H1 (cell line): ENCODE measurements at regions not wholly inside any gene's neighbourhood (a gene's known extent, or its start where the extent isn't known, plus 50 kb on each side); places are given as distances from the start of the nearest gene placed in this dataset.

Experiments
- CTCF ChIA-PET: fragments of 300-600 bp; sonication (Branson Sonifier 250); formaldehyde crosslinking; loops from one replicate; lab custom pipeline; 2021; ENCODE audit not compliant: partially characterized antibody; lab: Charles Lee
- POLR2A ChIA-PET: fragments of 300-600 bp; sonication (Branson Sonifier 250); formaldehyde crosslinking; loops from one replicate; lab custom pipeline; 2021; ENCODE audit warnings: inconsistent platforms; ENCODE audit not compliant: partially characterized antibody; lab: Charles Lee
- DNase-seq, 2 experiments: peaks; one replicate each; pipeline versions ENCODE4 v3.0.0 to v3.0.0-alpha.2; 2010 to 2022; ENCODE audit warnings: low spot score in 2 of 2, low read depth in 1 of 2, mixed read lengths in 1 of 2
- FAIRE-seq: peaks from 2 replicates; lab custom pipeline; 2011; peaks lifted over from hg19 to GRCh38; lab: Jason Lieb, UNC
- H2AFZ ChIP-seq: 2 replicates; pipeline ENCODE4 v1.8.1; 2012; ENCODE audit warnings: low read length, inconsistent platforms
- H2AK5ac ChIP-seq: 2 replicates; pipeline ENCODE4 v1.6.1; 2013; ENCODE audit warnings: low read depth, low read length
- H2BK120ac ChIP-seq: replicated peaks from 2 replicates; pipeline ENCODE3; 2013; ENCODE audit warnings: low read depth, low read length, inconsistent platforms
- H2BK12ac ChIP-seq: 2 replicates; pipeline ENCODE4 v1.6.1; 2013; ENCODE audit warnings: low read depth, low read length
- H2BK15ac ChIP-seq: 2 replicates; pipeline ENCODE4 v1.6.1; 2013; ENCODE audit warnings: low read length
- H2BK20ac ChIP-seq: 2 replicates; pipeline ENCODE4 v1.6.1; 2013; ENCODE audit warnings: low read length
- H2BK5ac ChIP-seq: 2 replicates; pipeline ENCODE4 v1.6.1; 2013; ENCODE audit warnings: low read depth, low read length
- H3K14ac ChIP-seq: 2 replicates; pipeline ENCODE4 v1.6.1; 2013; ENCODE audit warnings: inconsistent platforms; ENCODE audit not compliant: insufficient read length
- H3K18ac ChIP-seq: 2 replicates; pipeline ENCODE4 v1.6.1; 2013; ENCODE audit warnings: low read length; ENCODE audit errors: extremely low read depth
- H3K23ac ChIP-seq: 2 replicates; pipeline ENCODE4 v1.6.1; 2013; ENCODE audit warnings: inconsistent platforms; ENCODE audit not compliant: insufficient read length
- H3K23me2 ChIP-seq: 2 replicates; pipeline ENCODE4 v1.6.1; 2013; ENCODE audit warnings: low read depth, low read length
- H3K27ac ChIP-seq: 2 replicates; pipeline ENCODE4 v1.6.1; 2011; ENCODE audit warnings: low read depth, low read length, inconsistent platforms
- H3K27me3 ChIP-seq, 4 experiments: replicated peaks in 1 of 4; 1 replicate in 1 of 4; 2 replicates in 3 of 4; pipeline versions ENCODE4 v1.6.1 to v1.8.1; 2011 to 2013; ENCODE audit warnings: low read length in 3 of 4, mild to moderate bottlenecking in 3 of 4, inconsistent platforms in 2 of 4, mixed read lengths in 2 of 4, moderate library complexity in 1 of 4; ENCODE audit not compliant: control insufficient read depth in 3 of 4, insufficient read depth in 3 of 4; ENCODE audit errors: extremely low read depth in 1 of 4
- H3K36me3 ChIP-seq, 4 experiments: 2 replicates each; pipeline versions ENCODE4 v1.6.1 to v1.8.1; 2011 to 2013; ENCODE audit warnings: mild to moderate bottlenecking in 4 of 4, low read length in 3 of 4, moderate library complexity in 2 of 4, control low read depth in 1 of 4, inconsistent platforms in 1 of 4; ENCODE audit not compliant: insufficient read depth in 4 of 4, control insufficient read depth in 2 of 4
- H3K4ac ChIP-seq: replicated peaks from 2 replicates; pipeline ENCODE3; 2013; ENCODE audit warnings: low read length, low read depth, mixed read lengths, inconsistent platforms; ENCODE audit not compliant: insufficient read length
- H3K4me1 ChIP-seq, 4 experiments: replicated peaks in 1 of 4; 1 replicate in 1 of 4; 2 replicates in 3 of 4; pipeline versions ENCODE4 v1.6.1 to v1.8.1; 2011 to 2013; ENCODE audit warnings: low read length in 3 of 4, inconsistent platforms in 2 of 4, mixed read lengths in 1 of 4; ENCODE audit not compliant: insufficient read depth in 4 of 4, control insufficient read depth in 3 of 4
- H3K4me2 ChIP-seq, 2 experiments: 2 replicates each; pipeline versions ENCODE4 v1.6.1 to v1.8.1; 2011 to 2013; ENCODE audit warnings: low read depth in 2 of 2, low read length in 2 of 2, control low read depth in 1 of 2, inconsistent platforms in 1 of 2, mild to moderate bottlenecking in 1 of 2; ENCODE audit not compliant: insufficient read depth in 1 of 2
- H3K4me3 ChIP-seq, 4 experiments: fragments of 200-600, 300-600 bp in 1 of 4; sonication (generic), shearing (Covaris generic), sonication (Bioruptor Twin) in 1 of 4; 2 replicates each; pipeline versions ENCODE4 v1.5.1 to v1.8.1; 2011 to 2016; ENCODE audit warnings: low read length in 4 of 4, low read depth in 3 of 4, control low read depth in 2 of 4, inconsistent platforms in 2 of 4, mild to moderate bottlenecking in 2 of 4, mixed read lengths in 1 of 4, moderate library complexity in 1 of 4; ENCODE audit not compliant: insufficient read depth in 2 of 4; ENCODE audit errors: extremely low read depth in 1 of 4
- H3K56ac ChIP-seq: replicated peaks from 2 replicates; pipeline ENCODE3; 2013; ENCODE audit warnings: low read depth, mild to moderate bottlenecking, mixed read lengths, low read length, inconsistent platforms; ENCODE audit not compliant: insufficient read length
- H3K79me1 ChIP-seq: 2 replicates; pipeline ENCODE4 v1.6.1; 2013; ENCODE audit warnings: low read depth, low read length, control low read depth
- H3K79me2 ChIP-seq, 2 experiments: 2 replicates each; pipeline versions ENCODE4 v1.6.1 to v1.8.1; 2012 to 2013; ENCODE audit warnings: low read length in 2 of 2, mild to moderate bottlenecking in 2 of 2, inconsistent platforms in 1 of 2; ENCODE audit not compliant: insufficient read depth in 2 of 2, control insufficient read depth in 1 of 2
- H3K9ac ChIP-seq, 4 experiments: replicated peaks in 1 of 4; 1 replicate in 1 of 4; 2 replicates in 3 of 4; pipeline versions ENCODE4 v1.6.1 to v1.8.1; 2011 to 2013; ENCODE audit warnings: low read depth in 3 of 4, low read length in 3 of 4, control low read depth in 2 of 4, mild to moderate bottlenecking in 2 of 4, moderate library complexity in 2 of 4, inconsistent platforms in 1 of 4; ENCODE audit errors: extremely low read depth in 1 of 4
- H3K9me3 ChIP-seq, 2 experiments: 2 replicates each; pipeline versions ENCODE4 v1.6.1 to v1.8.1; 2012 to 2013; ENCODE audit warnings: mild to moderate bottlenecking in 2 of 2, moderate library complexity in 2 of 2, control low read depth in 1 of 2, inconsistent platforms in 1 of 2, low read depth in 1 of 2, low read length in 1 of 2, mixed read lengths in 1 of 2; ENCODE audit not compliant: insufficient read depth in 2 of 2
- H4K20me1 ChIP-seq, 2 experiments: replicated peaks in 1 of 2; 2 replicates each; pipeline versions ENCODE3 to v1.8.1; 2011 to 2013; ENCODE audit warnings: inconsistent platforms in 2 of 2, low read length in 2 of 2, mild to moderate bottlenecking in 1 of 2; ENCODE audit not compliant: insufficient read depth in 2 of 2, control insufficient read depth in 1 of 2
- H4K5ac ChIP-seq: 2 replicates; pipeline ENCODE4 v1.6.1; 2013; ENCODE audit warnings: low read length, low read depth, mixed read lengths, inconsistent platforms; ENCODE audit not compliant: insufficient read length
- H4K8ac ChIP-seq: 2 replicates; pipeline ENCODE4 v1.8.0; 2013; ENCODE audit warnings: mild to moderate bottlenecking, moderate library complexity, low read length, inconsistent platforms; ENCODE audit not compliant: insufficient read depth; ENCODE audit errors: extremely low read depth
- H4K91ac ChIP-seq: replicated peaks from 2 replicates; pipeline ENCODE3; 2013; ENCODE audit warnings: low read length, mixed read lengths, inconsistent platforms; ENCODE audit not compliant: insufficient read length
- BRCA1 ChIP-seq: IDR thresholded peaks from 2 replicates; pipeline ENCODE4 v1.6.1; 2012; ENCODE audit warnings: low read depth, low read length, improper control_type of control experiment
- CBX5 ChIP-seq: fragments of 300-800, 300-1000 bp; sonication (generic); IDR thresholded peaks from 2 replicates; pipeline ENCODE4 v1.7.1; 2016; ENCODE audit warnings: antibody characterized with exemption, low read length, low read depth
- EGR1 ChIP-seq: IDR thresholded peaks from 2 replicates; pipeline ENCODE4 v1.6.1; 2011; ENCODE audit warnings: low read depth, low read length, borderline replicate concordance
- EP300 ChIP-seq, 2 experiments: IDR thresholded peaks; 1 replicate in 1 of 2; 2 replicates in 1 of 2; pipeline ENCODE4 v1.6.1; 2011 to 2012; ENCODE audit warnings: low read depth in 2 of 2, low read length in 2 of 2, mild to moderate bottlenecking in 2 of 2, borderline replicate concordance in 1 of 2, inconsistent platforms in 1 of 2, moderate library complexity in 1 of 2
- FOSL1 ChIP-seq: IDR thresholded peaks from 2 replicates; pipeline ENCODE4 v1.6.1; 2011; ENCODE audit warnings: mild to moderate bottlenecking, low read depth, low read length, moderate library complexity; ENCODE audit not compliant: insufficient read depth
- JUND ChIP-seq: IDR thresholded peaks from 2 replicates; pipeline ENCODE4 v1.6.1; 2011; ENCODE audit warnings: mild to moderate bottlenecking, improper control_type of control experiment, low read length
- POLR2AphosphoS5 ChIP-seq: IDR thresholded peaks from 2 replicates; pipeline ENCODE4 v1.6.1; 2011; ENCODE audit warnings: low read depth, low read length
- POU5F1 ChIP-seq: IDR thresholded peaks from 2 replicates; pipeline ENCODE4 v1.6.1; 2011; ENCODE audit warnings: low read depth, mild to moderate bottlenecking, low read length, moderate library complexity
- SIX5 ChIP-seq: IDR thresholded peaks from 2 replicates; pipeline ENCODE4 v1.6.1; 2011; ENCODE audit warnings: mild to moderate bottlenecking, low read depth, low read length
- SP1 ChIP-seq: IDR thresholded peaks from 2 replicates; pipeline ENCODE4 v1.6.1; 2011; ENCODE audit warnings: low read depth, low read length
- TAF1 ChIP-seq: IDR thresholded peaks from 2 replicates; pipeline ENCODE4 v1.6.1; 2011; ENCODE audit warnings: mild to moderate bottlenecking, low read depth, low read length
- YY1 ChIP-seq: IDR thresholded peaks from 2 replicates; pipeline ENCODE4 v1.6.1; 2011; ENCODE audit warnings: low read depth, mild to moderate bottlenecking, low read length
- ZNF274 ChIP-seq: IDR thresholded peaks from 2 replicates; pipeline ENCODE4 v1.7.0; 2012; ENCODE audit warnings: low read length, borderline replicate concordance; ENCODE audit errors: extremely low read depth
- WGBS, 2 experiments: shearing (Covaris generic) in 1 of 2; methylation state at CpG; one replicate each; pipeline versions ENCODE4 v1.1.6 to v1.1.7; 2013 to 2015; ENCODE audit warnings: low lambda C conversion rate in 2 of 2, mixed read lengths in 2 of 2, inconsistent platforms in 1 of 2, low coverage in 1 of 2, missing lambda C conversion rate in 1 of 2; ENCODE audit not compliant: insufficient replicate concordance in 2 of 2, insufficient coverage in 1 of 2, insufficient read length in 1 of 2; ENCODE audit errors: extremely low coverage in 1 of 2, missing lambda C conversion rate in 1 of 2; 5-methylcytosine and 5-hydroxymethylcytosine counted together
- TF ChIP-seq, protein P1 (sequence below), 3 experiments: IDR thresholded peaks; 1 replicate in 2 of 3; 2 replicates in 1 of 3; pipeline versions ENCODE4 v1.5.1 to v1.6.1; 2011; ENCODE audit warnings: low read length in 3 of 3, mild to moderate bottlenecking in 3 of 3, inconsistent platforms in 2 of 3, low read depth in 1 of 3, moderate library complexity in 1 of 3; ENCODE audit not compliant: insufficient read depth in 1 of 3; ENCODE audit errors: control extremely low read depth in 1 of 3

DNA sequence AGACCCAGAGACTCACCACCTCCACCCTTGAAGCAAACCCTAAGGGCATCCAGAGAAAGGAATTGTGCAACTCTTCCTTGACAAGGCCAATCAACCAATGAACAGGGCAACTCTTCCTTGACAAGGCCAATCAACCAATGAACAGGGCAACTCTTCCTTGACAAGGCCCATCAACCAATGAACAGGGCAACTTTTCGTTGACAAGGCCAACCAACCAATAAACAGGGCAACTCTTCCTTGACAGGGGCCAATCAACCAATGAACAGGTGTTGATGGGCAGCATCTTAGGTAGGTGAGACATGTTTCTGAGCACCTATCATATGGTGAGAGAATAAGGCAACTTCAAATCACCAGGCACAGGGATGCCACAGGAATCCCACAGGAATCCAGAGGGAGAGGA, 181.5 kb upstream of the RNF32 start:
- no peak for DNase-seq
- no peaks in the 10 kb centered on the region for H3K27me3 ChIP-seq
- H2BK5ac ChIP-seq, result no peak overlapping the region
- no peaks in the 10 kb centered on the region for H3K36me3 ChIP-seq
- no peak overlapping the region for H3K27ac ChIP-seq
- H2BK120ac ChIP-seq, result no peak overlapping the region
- no peak overlapping the region for H4K91ac ChIP-seq
- H2BK20ac ChIP-seq, result no peak overlapping the region
- H4K5ac ChIP-seq, result no peak overlapping the region
- 91% methylated on average over 1 of the region's 1 CpG; no CpG with 5 or more reads in 1 of the 2 experiments for WGBS, 2 experiments
- H3K9ac ChIP-seq, result no peak overlapping the region
- no peak overlapping the region for H3K14ac ChIP-seq
- no peaks in the 10 kb centered on the region for H3K9me3 ChIP-seq
- H4K8ac ChIP-seq, result no peak overlapping the region
- POLR2A ChIA-PET, result no interaction called here
- no peaks in the 10 kb centered on the region for H3K4me1 ChIP-seq
- H4K20me1 ChIP-seq, result no peaks in the 10 kb centered on the region
- no peak overlapping the region for H3K56ac ChIP-seq
- no peak overlapping the region for H2BK15ac ChIP-seq
- no peaks in the 10 kb centered on the region for H3K23me2 ChIP-seq
- no peak overlapping the region for H3K18ac ChIP-seq
- no peak overlapping the region for H3K4ac ChIP-seq
- H3K4me2 ChIP-seq, result no peak overlapping the region
- H3K4me3 ChIP-seq, result no peak overlapping the region
- FAIRE-seq, result peak; percentile 36
- no peak overlapping the region for H3K23ac ChIP-seq
- H2AK5ac ChIP-seq, result no peak overlapping the region
- CTCF ChIA-PET, result no interaction called here
- no peaks in the 10 kb centered on the region for H3K79me1 ChIP-seq
- H2BK12ac ChIP-seq, result no peak overlapping the region
- no peak overlapping the region for H2AFZ ChIP-seq
- H3K79me2 ChIP-seq, result no peaks in the 10 kb centered on the region
- TF ChIP-seq POU5F1 (no peak), SP1 (no peak), TAF1 (no peak), EGR1 (no peak), CBX5 (no peak), EP300 (IDR thresholded peaks at IDR 0.05; ENCODE audit: borderline replicate concordance in 1 of 2, low read depth in 2 of 2, low read length in 2 of 2) (no peak), ZNF274 (no peak), POLR2AphosphoS5 (no peak), JUND (no peak), FOSL1 (no peak), BRCA1 (no peak), YY1 (no peak), SIX5 (no peak)
- TF ChIP-seq, protein P1, sequence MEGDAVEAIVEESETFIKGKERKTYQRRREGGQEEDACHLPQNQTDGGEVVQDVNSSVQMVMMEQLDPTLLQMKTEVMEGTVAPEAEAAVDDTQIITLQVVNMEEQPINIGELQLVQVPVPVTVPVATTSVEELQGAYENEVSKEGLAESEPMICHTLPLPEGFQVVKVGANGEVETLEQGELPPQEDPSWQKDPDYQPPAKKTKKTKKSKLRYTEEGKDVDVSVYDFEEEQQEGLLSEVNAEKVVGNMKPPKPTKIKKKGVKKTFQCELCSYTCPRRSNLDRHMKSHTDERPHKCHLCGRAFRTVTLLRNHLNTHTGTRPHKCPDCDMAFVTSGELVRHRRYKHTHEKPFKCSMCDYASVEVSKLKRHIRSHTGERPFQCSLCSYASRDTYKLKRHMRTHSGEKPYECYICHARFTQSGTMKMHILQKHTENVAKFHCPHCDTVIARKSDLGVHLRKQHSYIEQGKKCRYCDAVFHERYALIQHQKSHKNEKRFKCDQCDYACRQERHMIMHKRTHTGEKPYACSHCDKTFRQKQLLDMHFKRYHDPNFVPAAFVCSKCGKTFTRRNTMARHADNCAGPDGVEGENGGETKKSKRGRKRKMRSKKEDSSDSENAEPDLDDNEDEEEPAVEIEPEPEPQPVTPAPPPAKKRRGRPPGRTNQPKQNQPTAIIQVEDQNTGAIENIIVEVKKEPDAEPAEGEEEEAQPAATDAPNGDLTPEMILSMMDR (IDR thresholded peaks at IDR 0.05; ENCODE audit: control extremely low read depth in 1 of 3, insufficient read depth in 1 of 3, low read depth in 1 of 3, low read length in 3 of 3), result no peak
